ENCODE measurements at regions not wholly inside any gene's neighbourhood (a gene's known extent, or its start where the extent isn't known, plus 50 kb on each side); places are given as distances from the start of the nearest gene placed in this dataset.

- H3K4me3 ChIP-seq (ENCODE audit: low read depth, low read length), result peak overlapping the region; percentile 35
- peak; percentile 34 for TF ChIP-seq CTCF (IDR thresholded peaks at IDR 0.05; ENCODE audit: control insufficient read depth, extremely low read depth, insufficient read depth)
- DNase-seq (ENCODE audit: low read depth), result no peak
These were observed 101.2 kb upstream of the HSD17B12 start for GRCh38 chr11:43579171-43579918.

- DNase-seq (ENCODE audit: low read depth), result no peak
- 0 out of 2 replicates have a peak overlapping the region, but pooled peaks have one; percentile 9 for H3K4me3 ChIP-seq (ENCODE audit: low read depth, low read length)
- no peak for TF ChIP-seq CTCF (IDR thresholded peaks at IDR 0.05; ENCODE audit: control insufficient read depth, extremely low read depth, insufficient read depth)
These were observed 100.6 kb upstream of the HSD17B12 start for GRCh38 chr11:43579919-43580276.

GRCh38 chr11:43580735-43581369 lies 99.7 kb upstream of the HSD17B12 start:
- no peak for TF ChIP-seq CTCF (IDR thresholded peaks at IDR 0.05; ENCODE audit: control insufficient read depth, extremely low read depth, insufficient read depth)
- DNase-seq (ENCODE audit: low read depth), result no peak
- H3K4me3 ChIP-seq (ENCODE audit: low read depth, low read length), result no peak overlapping the region

GRCh38 chr11:43581370-43582023 lies 99.0 kb upstream of the HSD17B12 start:
- no peak overlapping the region for H3K4me3 ChIP-seq (ENCODE audit: low read depth, low read length)
- no peak for TF ChIP-seq CTCF (IDR thresholded peaks at IDR 0.05; ENCODE audit: control insufficient read depth, extremely low read depth, insufficient read depth)
- no peak for DNase-seq (ENCODE audit: low read depth)

- no peak overlapping the region for H3K4me3 ChIP-seq (ENCODE audit: low read depth, low read length)
- no peak for DNase-seq (ENCODE audit: low read depth)
- TF ChIP-seq CTCF (IDR thresholded peaks at IDR 0.05; ENCODE audit: control insufficient read depth, extremely low read depth, insufficient read depth), result no peak
These were observed 98.3 kb upstream of the HSD17B12 start for GRCh38 chr11:43582024-43582862.

GRCh38 chr11:43582863-43583462 lies 97.6 kb upstream of the HSD17B12 start:
- TF ChIP-seq CTCF (IDR thresholded peaks at IDR 0.05; ENCODE audit: control insufficient read depth, extremely low read depth, insufficient read depth), result no peak
- no peak overlapping the region for H3K4me3 ChIP-seq (ENCODE audit: low read depth, low read length)
- DNase-seq (ENCODE audit: low read depth), result no peak

Data from LNCaP clone FGC (cell line).